HCT116 (cell line): ENCODE measurements at regions not wholly inside any gene's neighbourhood (a gene's known extent, or its start where the extent isn't known, plus 50 kb on each side); places are given as distances from the start of the nearest gene placed in this dataset.

Experiments used
- ATAC-seq: fragments of 200-7000 bp; cut with Tn5 transposase; 2 replicates; pipeline ENCODE4 v1.9.1; 2020; ENCODE audit warnings: mild to moderate bottlenecking, moderate library complexity
- BruUV-seq: library from RNA; stranded (reverse); fragments of 400-500 nt; replicated peaks from 2 replicates; lab custom pipeline; 2021; lab: Mats Ljungman, UMichigan
- CTCF ChIA-PET: fragments of 300-600 bp; sonication (Branson Sonifier 250); formaldehyde crosslinking; loops from one replicate; lab custom pipeline; 2021; ENCODE audit warnings: antibody characterized with exemption; lab: Charles Lee
- POLR2A ChIA-PET: fragments of 300-600, 350-600 bp; sonication (Branson Sonifier 250); formaldehyde crosslinking; loops from one replicate; lab custom pipeline; 2021; ENCODE audit warnings: antibody characterized with exemption; lab: Charles Lee
- RAD21 ChIA-PET, 2 experiments: fragments of 300-600 bp; sonication (Branson Sonifier 250); formaldehyde crosslinking; loops; one replicate each; lab custom pipeline; 2023; ENCODE audit warnings: low total read pairs in 2 of 2; ENCODE audit not compliant: uncharacterized antibody in 2 of 2, unreplicated experiment in 2 of 2, low non-redundant PET in 1 of 2; lab: Charles Lee
- DNase-seq: peaks from one replicate; pipeline ENCODE4 v3.0.0-alpha.2; 2010; ENCODE audit warnings: low read depth, low spot score
- H2AFZ ChIP-seq: fragments of 200-600 bp; shearing (Covaris generic), sonication (generic); 2 replicates; pipeline ENCODE4 v1.6.1; 2017; ENCODE audit warnings: low read depth, mixed run types, mixed read lengths, antibody characterized with exemption, low read length; ENCODE audit not compliant: poor library complexity, severe bottlenecking
- H3K27ac ChIP-seq: 2 replicates; pipeline ENCODE4 v1.5.1; 2012; ENCODE audit warnings: low read depth, low read length
- H3K27me3 ChIP-seq: fragments of 200-600 bp; sonication (generic); 2 replicates; pipeline ENCODE4 v1.6.1; 2016; ENCODE audit warnings: mixed run types, low read length, mixed read lengths; ENCODE audit not compliant: insufficient read depth
- H3K36me3 ChIP-seq, 2 experiments: fragments of 200-500 bp in 1 of 2; fragments of 200-600 bp in 1 of 2; sonication (Bioruptor generic) in 1 of 2; sonication (generic) in 1 of 2; 2 replicates each; pipeline versions ENCODE4 v1.5.1 to v1.6.1; 2014 to 2016; ENCODE audit warnings: low read length in 2 of 2, inconsistent platforms in 1 of 2, mixed read lengths in 1 of 2, mixed run types in 1 of 2; ENCODE audit not compliant: insufficient read depth in 2 of 2, control insufficient read depth in 1 of 2
- H3K4me1 ChIP-seq, 2 experiments: fragments of 200-600 bp in 1 of 2; sonication (generic) in 1 of 2; 2 replicates each; pipeline versions ENCODE4 v1.5.1 to v1.6.1; 2012 to 2017; ENCODE audit warnings: low read length in 2 of 2, inconsistent platforms in 1 of 2, mild to moderate bottlenecking in 1 of 2, mixed read lengths in 1 of 2, mixed run types in 1 of 2, moderate library complexity in 1 of 2; ENCODE audit not compliant: insufficient read depth in 2 of 2, control insufficient read depth in 1 of 2
- H3K4me2 ChIP-seq: fragments of 200-600 bp; sonication (generic); 2 replicates; pipeline ENCODE4 v1.6.1; 2017; ENCODE audit warnings: mixed run types, low read length, mixed read lengths
- H3K4me3 ChIP-seq, 2 experiments: fragments of 200-600 bp in 1 of 2; sonication (generic) in 1 of 2; replicated peaks in 1 of 2; 2 replicates each; pipeline ENCODE4 v1.5.1; 2011 to 2016; ENCODE audit warnings: low read length in 2 of 2, control low read depth in 1 of 2, low read depth in 1 of 2, mild to moderate bottlenecking in 1 of 2, mixed read lengths in 1 of 2, mixed run types in 1 of 2
- H3K79me2 ChIP-seq: fragments of 200-600 bp; sonication (generic); 2 replicates; pipeline ENCODE4 v1.6.1; 2017; ENCODE audit warnings: mild to moderate bottlenecking, mixed run types, low read length, moderate library complexity, mixed read lengths; ENCODE audit not compliant: insufficient read depth
- H3K9ac ChIP-seq: fragments of 200-600 bp; sonication (generic); 2 replicates; pipeline ENCODE4 v1.6.1; 2016; ENCODE audit warnings: low read length, mixed read lengths
- H3K9me2 ChIP-seq: fragments of 200-600 bp; sonication (generic), shearing (Covaris generic); 2 replicates; pipeline ENCODE4 v1.6.1; 2017; ENCODE audit warnings: mixed run types, mild to moderate bottlenecking, moderate library complexity; ENCODE audit not compliant: insufficient read depth
- H3K9me3 ChIP-seq, 2 experiments: fragments of 200-500 bp in 1 of 2; fragments of 200-600 bp in 1 of 2; sonication (Bioruptor generic) in 1 of 2; sonication (generic) in 1 of 2; 2 replicates each; pipeline ENCODE4 v1.6.1; 2014 to 2017; ENCODE audit warnings: low read length in 2 of 2, mixed read lengths in 2 of 2, inconsistent platforms in 1 of 2, low read depth in 1 of 2, mild to moderate bottlenecking in 1 of 2, mixed run types in 1 of 2, moderate library complexity in 1 of 2; ENCODE audit not compliant: control insufficient read depth in 1 of 2, insufficient read depth in 1 of 2
- H4K20me1 ChIP-seq: fragments of 200-600 bp; sonication (generic), shearing (Covaris generic); 2 replicates; pipeline ENCODE4 v1.6.1; 2017; ENCODE audit warnings: mixed run types, mild to moderate bottlenecking, moderate library complexity; ENCODE audit not compliant: insufficient read depth
- ELF1 ChIP-seq: IDR thresholded peaks from 2 replicates; pipeline ENCODE4 v1.6.1; 2012; ENCODE audit warnings: low read depth, borderline replicate concordance
- FOSL1 ChIP-seq: IDR thresholded peaks from 2 replicates; pipeline ENCODE4 v1.6.1; 2012; ENCODE audit warnings: low read depth
- intact Hi-C: fragments of 100-400 bp; cut with micrococcal nuclease; formaldehyde crosslinking; loops from 2 replicates; pipeline ENCODE4 v1.10.0; 2022
- TF ChIP-seq, protein P1 (sequence below), 3 experiments: fragments of 200-600 bp in 1 of 3; sonication (generic) in 1 of 3; IDR thresholded peaks in 2 of 3; conservative IDR thresholded peaks in 1 of 3; 2 replicates each; pipeline ENCODE4 v1.5.1; 2012 to 2017; ENCODE audit warnings: low read depth in 2 of 3, low read length in 2 of 3, antibody characterized with exemption in 1 of 3, borderline replicate concordance in 1 of 3, control low read depth in 1 of 3, mild to moderate bottlenecking in 1 of 3, mixed read lengths in 1 of 3, mixed run types in 1 of 3, moderate library complexity in 1 of 3; ENCODE audit not compliant: insufficient read depth in 1 of 3

GRCh38 chr4:67333664-67334063 is 211.6 kb downstream of the CENPC start:
- intact Hi-C loops, result no loop called here
- RAD21 ChIA-PET, result no interaction called here
- CTCF ChIA-PET, result no interaction called here

DNA sequence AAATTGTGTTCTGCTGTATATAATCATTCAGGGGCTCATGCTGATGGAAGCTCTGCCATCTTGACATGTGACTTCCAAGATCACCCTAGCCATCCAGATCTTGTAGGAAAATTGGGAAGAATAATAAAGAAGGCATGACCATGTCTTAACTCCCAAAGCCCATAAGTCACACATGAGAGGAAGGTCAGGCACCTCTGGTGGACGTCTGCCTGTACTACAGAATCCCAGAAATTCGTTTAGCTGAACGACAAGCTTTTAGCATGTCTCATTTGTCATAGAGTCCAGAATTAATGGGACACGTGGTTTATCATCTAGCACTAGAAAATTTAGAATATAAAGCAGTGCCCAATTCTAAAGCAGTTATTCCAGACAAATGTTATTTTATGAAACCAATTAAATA is 212.7 kb downstream of the CENPC start:
- Histone ChIP-seq H3K9me2 (no peaks in the 10 kb centered on the region), H4K20me1 (no peaks in the 10 kb centered on the region), H3K9ac (no peak overlapping the region), H3K4me1 (no peaks in the 10 kb centered on the region), H3K79me2 (no peaks in the 10 kb centered on the region), H3K9me3 (no peaks in the 10 kb centered on the region), H3K4me3 (no peak overlapping the region), H3K27me3 (no peaks in the 10 kb centered on the region), H3K27ac (no peak overlapping the region), H2AFZ (no peak overlapping the region), H3K36me3 (no peaks in the 10 kb centered on the region), H3K4me2 (no peak overlapping the region)
- intact Hi-C loops, result no loop called here
- BruUV-seq, result no TSS peak
- CTCF ChIA-PET, result interaction anchor here (1.0 kb wide), 2 partner anchors 12 to 14 kb away, joined by 3 read pairs; no protein-coding TSS in a partner anchor
- POLR2A ChIA-PET, result no interaction called here
- no peak for TF ChIP-seq FOSL1
- TF ChIP-seq, protein P1, sequence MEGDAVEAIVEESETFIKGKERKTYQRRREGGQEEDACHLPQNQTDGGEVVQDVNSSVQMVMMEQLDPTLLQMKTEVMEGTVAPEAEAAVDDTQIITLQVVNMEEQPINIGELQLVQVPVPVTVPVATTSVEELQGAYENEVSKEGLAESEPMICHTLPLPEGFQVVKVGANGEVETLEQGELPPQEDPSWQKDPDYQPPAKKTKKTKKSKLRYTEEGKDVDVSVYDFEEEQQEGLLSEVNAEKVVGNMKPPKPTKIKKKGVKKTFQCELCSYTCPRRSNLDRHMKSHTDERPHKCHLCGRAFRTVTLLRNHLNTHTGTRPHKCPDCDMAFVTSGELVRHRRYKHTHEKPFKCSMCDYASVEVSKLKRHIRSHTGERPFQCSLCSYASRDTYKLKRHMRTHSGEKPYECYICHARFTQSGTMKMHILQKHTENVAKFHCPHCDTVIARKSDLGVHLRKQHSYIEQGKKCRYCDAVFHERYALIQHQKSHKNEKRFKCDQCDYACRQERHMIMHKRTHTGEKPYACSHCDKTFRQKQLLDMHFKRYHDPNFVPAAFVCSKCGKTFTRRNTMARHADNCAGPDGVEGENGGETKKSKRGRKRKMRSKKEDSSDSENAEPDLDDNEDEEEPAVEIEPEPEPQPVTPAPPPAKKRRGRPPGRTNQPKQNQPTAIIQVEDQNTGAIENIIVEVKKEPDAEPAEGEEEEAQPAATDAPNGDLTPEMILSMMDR (IDR thresholded peaks at IDR 0.05 in 2 of 3, conservative IDR thresholded peaks at IDR 0.05 in 1 of 3; ENCODE audit: borderline replicate concordance in 1 of 3, insufficient read depth in 1 of 3, low read depth in 2 of 3, low read length in 2 of 3), result peak in 2 of 3 experiments; percentile 51 to 62; a peak in 4 of 6 replicates
- RAD21 ChIA-PET, result no interaction called here
- DNase-seq, result no peak
- ATAC-seq, result peak; percentile 57; the same call in 1 of the 2 replicates

More at GRCh38 chr4:67333664-67334063, 211.6 kb downstream of the CENPC start:
- DNase-seq, result no peak
- H3K9ac ChIP-seq, result no peak overlapping the region
- H3K9me3 ChIP-seq, result no peaks in the 10 kb centered on the region
- H3K4me1 ChIP-seq, result no peaks in the 10 kb centered on the region
- no peaks in the 10 kb centered on the region for H3K9me2 ChIP-seq
- POLR2A ChIA-PET, result no interaction called here
- no peak overlapping the region for H2AFZ ChIP-seq
- H3K4me3 ChIP-seq, result no peak overlapping the region
- TF ChIP-seq ELF1, result no peak
- TF ChIP-seq, all 23 proteins: peak for 0
- H3K36me3 ChIP-seq, result no peaks in the 10 kb centered on the region
- H3K27ac ChIP-seq, result no peak overlapping the region
- no peak for ATAC-seq
- no TSS peak for BruUV-seq
- H3K79me2 ChIP-seq, result no peaks in the 10 kb centered on the region
- 0 out of 2 replicates have a peak, but pooled peaks cover 2% of the 10 kb centered on the region for H3K27me3 ChIP-seq
- H4K20me1 ChIP-seq, result no peaks in the 10 kb centered on the region; the same call in 1 of the 2 replicates
- no peak overlapping the region for H3K4me2 ChIP-seq
